GM21423 (cell line): ENCODE measurements at regions not wholly inside any gene's neighbourhood (a gene's known extent, or its start where the extent isn't known, plus 50 kb on each side); places are given as distances from the start of the nearest gene placed in this dataset.

Experiments used
- ATAC-seq: cut with Tn5 transposase; IDR thresholded peaks from one replicate; pipeline ENCODE4 v1.9.1; 2021; ENCODE audit warnings: mild to moderate bottlenecking, moderate library complexity; ENCODE audit not compliant: unreplicated experiment

DNA sequence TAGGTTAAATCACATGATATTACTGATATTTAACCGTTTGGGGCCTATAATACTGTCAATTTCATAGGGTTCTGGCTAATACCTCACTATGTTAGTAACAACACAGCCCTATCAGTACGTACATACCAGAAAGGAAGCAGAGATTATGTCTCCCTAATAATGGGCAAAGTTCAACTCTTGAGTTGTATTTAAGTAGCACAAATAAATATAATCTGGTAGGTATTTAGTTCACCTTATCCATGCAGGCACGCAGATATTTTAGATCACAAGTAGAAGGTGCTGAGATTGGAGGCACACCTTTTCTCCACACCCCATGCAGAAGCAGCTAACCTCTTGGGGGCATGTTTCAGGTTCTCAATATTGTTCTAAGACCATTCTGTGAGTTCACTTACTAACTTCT is 118.9 kb downstream of the IRS1 start:
- no peak for ATAC-seq

- no peak for ATAC-seq
Observed at GRCh38 chr2:226679389-226680065, 120.1 kb downstream of the IRS1 start.

- no peak for ATAC-seq
Observed at GRCh38 chr2:226678422-226678821, 121.2 kb downstream of the IRS1 start.

- no peak for ATAC-seq
Observed at GRCh38 chr2:226677080-226677479, 122.5 kb downstream of the IRS1 start.

DNA sequence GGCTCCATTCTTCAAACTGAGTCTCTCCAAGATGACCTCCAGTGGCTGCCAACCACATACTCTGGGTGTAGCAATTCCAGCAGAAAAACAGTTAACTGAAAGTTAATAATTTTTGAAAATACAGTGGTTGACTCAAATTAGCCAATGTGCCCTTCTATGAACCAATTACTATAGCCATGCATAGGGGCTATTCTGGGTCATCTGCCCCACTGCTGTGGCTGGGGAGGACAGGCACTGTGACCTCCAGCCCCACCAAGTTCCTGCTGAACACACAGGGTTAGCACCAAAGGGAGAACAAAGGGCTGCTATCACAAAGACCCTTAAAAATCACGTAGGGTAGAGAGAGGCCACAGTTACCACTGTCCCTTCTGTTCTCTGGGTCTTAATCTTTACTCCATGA is 123.0 kb downstream of the IRS1 start:
- ATAC-seq = no peak

GRCh38 chr2:226674123-226674522 is 125.5 kb downstream of the IRS1 start:
- no peak for ATAC-seq

DNA sequence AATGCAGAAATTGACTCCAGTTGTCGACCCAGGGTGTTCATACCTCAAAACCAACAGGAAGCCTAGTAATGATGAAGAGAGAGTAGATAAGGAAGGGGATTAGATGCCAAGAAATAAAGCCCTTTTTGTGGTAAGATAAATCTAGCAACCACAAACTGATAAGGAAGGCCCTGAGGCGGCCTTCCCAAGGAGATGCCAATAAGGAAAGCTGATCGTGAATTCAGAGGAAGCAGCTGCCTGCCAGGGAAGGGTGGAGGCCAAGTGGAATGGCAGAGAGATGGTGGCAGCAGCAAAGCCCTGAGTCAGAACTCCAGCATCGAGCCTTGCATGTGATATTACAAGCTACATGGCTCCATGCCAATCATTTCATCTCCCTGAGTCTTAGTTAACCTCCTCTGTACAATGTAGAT is 126.3 kb downstream of the IRS1 start:
- no peak for ATAC-seq

GRCh38 chr2:226671141-226671676 is 128.4 kb downstream of the IRS1 start:
- ATAC-seq = no peak

- peak; percentile 76 for ATAC-seq
Observed at GRCh38 chr2:226669905-226670304, 129.7 kb downstream of the IRS1 start.

DNA sequence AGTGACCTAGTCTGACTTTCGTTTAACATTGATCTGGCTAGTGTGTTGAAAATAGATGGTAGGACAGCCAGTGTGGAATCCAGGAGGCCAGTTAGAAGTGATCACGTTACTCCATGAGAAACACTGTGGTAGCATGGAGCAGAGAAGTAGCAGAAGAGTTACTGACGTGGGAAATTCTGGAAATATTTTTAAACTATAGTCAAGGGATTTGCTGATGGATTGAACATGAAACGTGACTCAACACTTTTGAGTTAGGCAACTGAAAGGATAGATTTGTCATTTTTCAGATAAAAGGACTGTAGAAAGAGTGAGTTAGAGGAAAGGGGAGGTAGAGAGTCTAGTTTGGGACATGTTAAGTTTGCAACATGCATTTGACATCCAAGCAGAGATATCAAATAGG is 130.4 kb downstream of the IRS1 start:
- ATAC-seq = no peak

DNA sequence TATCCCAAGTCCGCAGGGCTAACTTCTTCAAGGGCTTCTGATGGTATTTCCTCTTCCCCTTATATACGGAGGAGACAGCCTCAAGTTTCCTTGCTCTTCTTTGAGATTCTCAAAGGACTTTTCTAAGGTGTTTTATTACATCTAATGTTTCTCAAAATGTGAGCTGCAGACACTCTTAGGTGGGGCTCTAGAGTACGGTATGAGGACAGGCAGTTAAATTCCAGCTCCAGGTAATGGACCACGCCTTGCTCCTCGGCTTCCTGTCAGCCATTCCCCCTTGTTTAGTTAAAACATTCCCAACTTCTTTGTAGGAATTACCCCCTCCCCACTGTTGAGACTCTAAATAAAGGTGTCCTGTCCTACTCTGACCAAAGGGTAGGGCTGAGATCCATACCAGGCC is 131.9 kb downstream of the IRS1 start:
- ATAC-seq = no peak

DNA sequence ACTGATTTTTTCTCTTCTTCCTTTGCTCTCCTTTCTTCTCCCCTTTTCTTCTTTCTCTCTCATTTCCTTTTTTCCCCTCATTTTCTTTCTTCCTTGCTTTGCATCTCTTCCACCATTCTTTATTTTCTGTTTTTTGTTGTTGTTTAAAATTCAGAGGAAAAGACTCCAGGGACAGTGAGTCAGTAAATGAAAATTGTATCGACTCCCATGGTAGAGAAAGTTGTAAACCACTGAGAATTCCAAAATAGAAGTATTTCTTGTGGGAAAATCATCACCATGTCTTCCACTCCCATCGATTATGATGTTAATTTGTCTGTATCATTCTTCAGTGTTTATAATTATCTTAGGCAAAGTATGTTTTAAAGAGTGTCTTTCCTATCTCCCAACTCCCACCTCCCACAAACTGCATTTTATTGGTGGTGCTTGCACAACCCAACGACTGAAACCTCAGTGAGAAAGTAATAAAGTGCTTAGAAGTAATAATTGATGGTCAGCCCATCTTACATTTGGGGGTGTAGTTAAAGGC is 134.3 kb downstream of the IRS1 start:
- ATAC-seq = no peak

DNA sequence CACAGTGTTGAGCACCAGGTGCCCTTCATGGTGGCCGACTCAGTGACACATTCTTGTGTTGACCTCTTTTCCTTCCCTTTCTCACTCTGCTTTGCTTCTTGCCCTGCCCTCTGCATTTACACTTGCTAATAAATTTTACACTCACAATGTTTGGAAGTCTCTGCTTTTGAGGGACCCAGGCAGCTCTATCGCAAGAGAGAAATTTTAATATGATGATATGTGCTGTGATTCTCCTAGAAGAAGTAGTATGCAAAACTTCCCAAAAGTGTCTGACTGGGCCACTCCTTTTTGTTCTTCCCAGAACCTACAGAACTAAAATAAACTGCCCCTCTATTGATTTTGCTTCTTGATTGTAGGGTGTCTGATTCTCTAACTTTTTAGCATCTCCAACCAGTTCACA is 135.0 kb downstream of the IRS1 start:
- no peak for ATAC-seq

GRCh38 chr2:226664140-226664539 is 135.5 kb downstream of the IRS1 start:
- no peak for ATAC-seq

DNA sequence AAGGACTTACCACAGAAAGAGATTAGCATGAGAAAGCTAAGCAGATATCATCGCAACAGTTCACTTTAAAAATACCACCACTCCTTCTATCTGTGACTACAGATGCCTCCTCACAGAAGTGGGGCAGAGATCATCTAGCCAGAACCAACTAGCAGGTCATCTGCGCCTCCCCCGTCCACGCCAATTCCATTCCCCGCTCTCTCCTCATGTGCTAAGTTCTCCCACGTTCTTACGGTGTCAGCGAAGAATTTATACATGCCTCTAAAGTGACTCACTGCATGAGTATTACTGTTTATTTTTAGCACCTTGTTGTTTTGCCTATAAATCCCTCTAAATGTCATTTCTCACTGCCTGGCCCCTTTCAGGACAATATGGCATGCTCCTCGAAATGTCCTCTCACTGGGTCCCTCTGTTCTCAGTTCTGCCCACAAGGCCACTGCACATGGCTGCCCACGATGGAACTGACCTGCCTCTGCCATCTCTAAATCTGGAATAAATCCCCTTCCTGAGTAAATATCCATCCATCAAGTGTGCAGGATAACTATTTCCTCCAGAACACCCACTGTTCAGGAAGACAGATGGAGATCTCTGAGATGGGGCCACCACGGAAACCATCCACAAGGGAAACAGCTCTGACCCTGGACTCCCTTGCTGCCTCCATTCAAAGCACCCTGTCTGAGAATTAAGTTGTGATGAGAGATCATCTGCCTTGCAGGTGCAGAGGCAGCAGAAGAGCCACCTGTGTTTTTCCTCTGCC is 137.7 kb downstream of the IRS1 start:
- ATAC-seq = no peak

GRCh38 chr2:226660526-226660925 is 139.1 kb downstream of the IRS1 start:
- ATAC-seq = no peak

DNA sequence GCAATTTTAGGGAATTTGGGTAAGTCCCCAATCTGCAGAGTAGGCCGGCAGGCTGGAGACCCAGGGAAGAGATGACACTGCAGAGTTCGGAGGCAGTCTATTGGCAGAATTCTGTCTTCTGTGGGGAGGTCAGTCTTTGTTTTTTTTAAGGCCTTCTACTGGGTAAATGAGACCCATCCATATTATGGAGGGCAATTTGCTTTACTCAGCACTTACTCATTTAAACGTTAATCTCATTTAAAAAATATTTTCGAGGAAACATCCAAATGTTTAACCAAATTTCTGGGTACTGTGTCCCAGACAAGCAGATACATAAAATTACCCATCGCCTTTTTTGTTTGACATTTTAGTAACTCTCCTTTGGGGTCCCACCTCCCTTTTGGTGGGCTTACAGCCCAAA is 139.5 kb downstream of the IRS1 start:
- no peak for ATAC-seq

GRCh38 chr2:226659410-226659809 is 140.2 kb downstream of the IRS1 start:
- no peak for ATAC-seq

- no peak for ATAC-seq
Observed at GRCh38 chr2:226658555-226658954, 141.1 kb downstream of the IRS1 start.

- ATAC-seq = no peak
Observed at GRCh38 chr2:226657340-226658053, 142.1 kb downstream of the IRS1 start.

- no peak for ATAC-seq
Observed at GRCh38 chr2:226656367-226656766, 143.3 kb downstream of the IRS1 start.
